ENCODE measurements at regions not wholly inside any gene's neighbourhood (a gene's known extent, or its start where the extent isn't known, plus 50 kb on each side); places are given as distances from the start of the nearest gene placed in this dataset.
"Not testable (repeated sequence)": the region's sequence is repeated elsewhere in the genome, so short reads cannot be mapped to it uniquely, and the experiment has no call there.

DNA sequence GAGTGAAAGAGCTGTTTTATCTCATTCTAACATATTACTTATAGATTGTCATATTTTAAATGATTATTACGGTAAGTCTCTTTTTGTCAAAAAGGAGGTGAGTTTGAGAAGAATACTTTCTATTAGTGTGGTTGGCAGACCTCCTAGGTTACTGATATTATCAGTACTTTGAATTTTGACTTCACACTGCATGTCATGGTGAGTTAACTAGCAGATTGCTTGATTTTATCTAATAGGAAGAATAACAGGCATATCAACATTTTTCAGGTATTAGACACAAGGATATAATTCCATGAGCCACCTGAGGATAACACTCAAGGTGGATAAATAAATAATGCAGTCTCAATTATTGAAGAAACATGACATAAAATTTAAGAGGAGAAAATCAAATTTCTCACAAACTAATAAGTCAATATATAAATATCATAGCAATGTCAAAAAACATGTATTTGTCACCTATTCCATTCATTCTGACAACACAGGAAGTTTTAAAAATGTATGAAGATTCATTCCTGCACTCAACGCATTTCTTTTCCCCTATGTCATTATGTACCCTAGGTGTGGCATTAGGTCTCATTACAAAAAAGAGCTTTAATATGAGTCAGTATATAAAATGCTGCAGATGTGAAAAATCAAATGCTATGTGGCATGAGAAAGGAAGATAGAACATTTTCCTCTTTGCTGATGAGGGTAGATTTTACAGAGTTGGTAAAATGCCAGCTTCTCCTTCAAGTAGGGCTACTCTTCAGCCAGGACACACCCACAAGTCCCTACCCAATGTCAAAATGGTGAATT, 1621.6 kb downstream of the REEP3 start:
- no peak overlapping the region for H3K27ac ChIP-seq
- DNase-seq (ENCODE audit: low spot score), result no peak
- TF ChIP-seq, protein P1, sequence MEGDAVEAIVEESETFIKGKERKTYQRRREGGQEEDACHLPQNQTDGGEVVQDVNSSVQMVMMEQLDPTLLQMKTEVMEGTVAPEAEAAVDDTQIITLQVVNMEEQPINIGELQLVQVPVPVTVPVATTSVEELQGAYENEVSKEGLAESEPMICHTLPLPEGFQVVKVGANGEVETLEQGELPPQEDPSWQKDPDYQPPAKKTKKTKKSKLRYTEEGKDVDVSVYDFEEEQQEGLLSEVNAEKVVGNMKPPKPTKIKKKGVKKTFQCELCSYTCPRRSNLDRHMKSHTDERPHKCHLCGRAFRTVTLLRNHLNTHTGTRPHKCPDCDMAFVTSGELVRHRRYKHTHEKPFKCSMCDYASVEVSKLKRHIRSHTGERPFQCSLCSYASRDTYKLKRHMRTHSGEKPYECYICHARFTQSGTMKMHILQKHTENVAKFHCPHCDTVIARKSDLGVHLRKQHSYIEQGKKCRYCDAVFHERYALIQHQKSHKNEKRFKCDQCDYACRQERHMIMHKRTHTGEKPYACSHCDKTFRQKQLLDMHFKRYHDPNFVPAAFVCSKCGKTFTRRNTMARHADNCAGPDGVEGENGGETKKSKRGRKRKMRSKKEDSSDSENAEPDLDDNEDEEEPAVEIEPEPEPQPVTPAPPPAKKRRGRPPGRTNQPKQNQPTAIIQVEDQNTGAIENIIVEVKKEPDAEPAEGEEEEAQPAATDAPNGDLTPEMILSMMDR (IDR thresholded peaks at IDR 0.05), result no peak
- H3K4me3 ChIP-seq, result no peak overlapping the region

DNA sequence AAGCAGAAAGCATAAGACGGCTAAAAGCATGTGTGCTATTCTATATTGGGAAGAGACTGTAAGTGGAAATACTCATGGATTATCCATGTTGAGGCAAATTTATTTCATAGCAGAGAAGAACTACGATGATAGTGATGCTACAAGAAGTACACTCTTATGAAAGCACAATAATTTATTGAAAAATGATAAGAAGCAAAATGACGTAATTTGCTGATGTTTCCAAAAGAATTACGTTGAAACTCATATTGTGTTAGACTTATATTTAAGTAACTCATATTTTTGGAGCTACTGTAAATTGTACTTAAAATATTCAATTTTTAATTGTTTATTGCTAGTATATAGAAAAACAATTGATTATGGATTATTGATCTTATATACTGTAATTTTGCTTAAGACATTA, 1622.5 kb downstream of the REEP3 start:
- Histone ChIP-seq H3K4me3 (no peak overlapping the region), H3K27ac (no peak overlapping the region)
- TF ChIP-seq, protein P1 (IDR thresholded peaks at IDR 0.05), result no peak
- DNase-seq (ENCODE audit: low spot score), result no peak

DNA sequence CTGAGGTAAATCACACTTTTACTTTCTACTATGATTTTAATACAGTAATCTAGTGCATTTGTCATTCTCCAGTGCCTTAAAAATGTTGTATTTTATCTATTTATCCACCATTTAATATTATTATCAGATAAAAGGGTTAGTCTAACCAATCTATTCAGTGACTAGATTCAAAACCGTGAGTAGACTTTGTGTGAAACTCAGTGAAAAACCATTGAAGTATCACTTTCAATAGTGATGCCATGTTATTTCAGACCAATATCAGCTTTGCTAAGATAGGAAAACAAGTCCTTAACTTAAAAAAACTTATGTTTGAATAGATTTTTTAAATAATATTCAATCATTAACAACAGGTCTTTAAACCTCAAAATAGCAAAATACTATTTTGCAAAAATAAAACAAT, 1628.7 kb downstream of the REEP3 start:
- H3K4me3 ChIP-seq, result no peak overlapping the region
- H3K27ac ChIP-seq, result no peak overlapping the region
- TF ChIP-seq, protein P1 (IDR thresholded peaks at IDR 0.05), result no peak
- DNase-seq (ENCODE audit: low spot score), result no peak

DNA sequence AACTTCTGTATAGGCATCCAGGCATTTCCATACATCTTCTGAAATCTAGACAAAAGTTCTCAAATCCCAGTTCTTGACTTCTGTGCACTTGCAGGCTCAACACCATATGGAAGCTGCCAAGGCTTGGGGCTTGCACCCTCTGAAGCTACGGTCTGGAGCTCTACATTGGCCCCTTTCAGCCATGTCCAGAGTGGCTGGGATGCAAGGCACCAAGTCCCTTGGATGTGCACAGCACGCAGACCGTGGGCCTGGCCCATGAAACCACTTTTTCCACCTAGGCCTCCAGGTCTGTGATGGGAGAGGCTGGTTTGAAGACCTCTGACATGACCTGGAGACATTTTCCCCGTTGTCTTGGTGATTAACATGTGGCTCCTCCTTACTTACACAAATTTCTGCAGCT, 1645.1 kb downstream of the REEP3 start:
- TF ChIP-seq, protein P1 (IDR thresholded peaks at IDR 0.05), result no peak
- DNase-seq (ENCODE audit: low spot score), result no peak
- Histone ChIP-seq H3K4me3 (no peak overlapping the region), H3K27ac (no peak overlapping the region)

DNA sequence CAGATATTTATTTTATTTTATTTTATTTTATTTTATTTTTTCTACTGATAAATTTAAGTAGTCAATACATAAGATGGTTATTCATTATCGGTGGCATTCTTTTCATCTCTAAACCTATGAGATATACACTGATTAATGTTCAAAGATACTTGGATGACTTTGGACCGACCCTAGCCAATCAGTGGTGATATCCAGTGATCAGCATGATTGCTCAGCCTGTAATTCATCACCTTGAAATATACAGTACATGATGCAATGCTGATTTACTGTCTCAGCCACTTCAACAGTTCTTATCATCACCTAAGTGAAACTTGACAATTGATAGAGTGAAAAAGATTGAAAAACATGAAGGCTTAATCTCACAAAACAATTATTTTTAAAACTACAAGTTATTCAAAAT, 1651.0 kb downstream of the REEP3 start:
- Histone ChIP-seq H3K27ac (no peak overlapping the region), H3K4me3 (no peak overlapping the region)
- TF ChIP-seq, protein P1 (IDR thresholded peaks at IDR 0.05), result no peak
- no peak for DNase-seq (ENCODE audit: low spot score)

DNA sequence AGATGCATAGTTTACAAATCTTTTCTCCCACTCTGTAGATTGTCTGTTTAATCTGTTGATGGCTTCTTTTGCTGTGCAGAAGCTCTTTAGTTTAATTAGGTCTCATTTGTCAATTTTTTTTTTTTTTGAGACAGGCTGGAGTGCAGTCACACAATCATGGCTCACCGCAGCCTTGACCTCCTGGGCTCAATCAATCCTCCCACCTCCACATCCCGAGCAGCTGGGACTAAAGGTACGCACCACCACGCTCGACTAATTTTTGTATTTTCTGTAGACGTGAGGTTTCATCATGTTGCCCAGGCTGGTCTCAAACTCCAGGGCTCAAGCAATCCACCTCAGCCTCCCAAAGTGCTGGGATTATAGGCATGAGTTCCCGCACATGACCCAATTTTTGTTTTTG, 1655.8 kb downstream of the REEP3 start:
- Histone ChIP-seq H3K4me3 (no peak overlapping the region), H3K27ac (no peak overlapping the region)
- DNase-seq (ENCODE audit: low spot score), result no peak

DNA sequence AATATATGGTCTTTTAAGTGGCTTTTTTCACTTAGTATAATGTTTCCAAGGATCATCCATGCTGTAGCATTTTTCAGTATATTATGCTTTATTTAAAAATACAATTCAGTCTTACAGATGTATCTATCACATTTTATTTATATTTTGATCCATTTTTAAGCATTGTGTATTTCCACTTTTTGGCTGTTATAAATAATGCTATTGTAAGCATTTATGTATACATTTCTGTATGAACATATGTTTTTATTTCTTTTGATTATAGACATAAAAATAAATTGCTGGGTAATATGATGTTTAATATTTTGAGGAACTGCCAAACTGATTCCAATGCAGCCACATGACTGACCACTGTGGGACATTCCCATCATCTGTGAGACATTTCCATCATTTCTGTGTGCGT, 1662.0 kb downstream of the REEP3 start:
- Histone ChIP-seq H3K4me3 (no peak overlapping the region), H3K27ac (no peak overlapping the region)
- DNase-seq (ENCODE audit: low spot score), result no peak
- TF ChIP-seq, protein P1 (IDR thresholded peaks at IDR 0.05), result no peak

More for the DNA sequence above, 1655.8 kb downstream of the REEP3 start:
- TF ChIP-seq, protein P1 (IDR thresholded peaks at IDR 0.05), result no peak

DNA sequence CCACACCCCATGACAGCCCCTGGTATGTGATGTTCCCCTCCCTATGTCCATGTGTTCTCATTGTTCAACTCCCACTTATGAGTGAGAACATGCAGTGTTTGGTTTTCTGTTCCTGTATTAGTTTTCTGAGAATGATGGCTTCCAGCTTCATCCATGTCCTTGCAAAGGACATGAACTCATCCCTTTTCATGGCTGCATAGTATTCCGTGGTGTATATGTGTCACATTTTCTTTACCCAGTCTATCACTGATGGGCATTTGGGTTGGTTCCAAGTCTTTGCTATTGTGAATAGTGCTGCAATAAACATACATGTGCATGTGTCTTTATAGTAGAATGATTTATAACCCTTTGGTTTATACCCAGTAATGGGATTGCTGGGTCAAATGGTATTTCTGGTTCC, 1665.5 kb downstream of the REEP3 start:
- not testable (repeated sequence) for H3K4me3 ChIP-seq; DNase-seq (ENCODE audit: low spot score)

More for the DNA sequence above, 1665.5 kb downstream of the REEP3 start:
- H3K27ac ChIP-seq, result not testable (repeated sequence)

All from coronary artery (tissue), 2 donors.